Hepatic stellate cell (primary cell): ENCODE measurements at regions not wholly inside any gene's neighbourhood (a gene's known extent, or its start where the extent isn't known, plus 50 kb on each side); places are given as distances from the start of the nearest gene placed in this dataset.
"Not testable (repeated sequence)": the region's sequence is repeated elsewhere in the genome, so short reads cannot be mapped to it uniquely, and the experiment has no call there.

Experiments
- DNase-seq: peaks from one replicate; pipeline ENCODE4 v3.0.0; 2011; ENCODE audit warnings: low spot score

GRCh38 chr4:147102596-147102995 is 156.9 kb upstream of the TTC29 start:
- no peak for DNase-seq

GRCh38 chr4:147103403-147103946 is 157.8 kb upstream of the TTC29 start:
- peak; percentile 80 for DNase-seq

DNA sequence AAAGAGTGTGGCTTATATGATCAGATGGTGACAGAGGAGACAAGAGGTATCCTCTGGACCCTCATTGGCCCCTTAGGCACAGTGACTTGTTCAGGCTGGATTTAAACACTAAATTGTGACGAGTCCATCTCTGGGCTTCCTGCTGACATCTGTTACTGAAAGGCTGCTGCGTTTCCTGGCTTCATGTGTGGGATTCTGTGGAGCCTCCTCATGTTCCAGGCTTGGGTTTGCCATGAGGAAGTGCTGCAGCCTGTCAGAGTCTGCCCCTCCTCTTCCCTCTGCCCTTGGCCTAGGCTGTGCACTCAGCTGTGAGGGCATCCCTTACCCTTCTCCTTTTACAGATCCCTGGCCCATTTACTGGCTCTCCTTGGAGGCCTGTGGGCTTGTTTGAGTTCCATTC is 159.1 kb upstream of the TTC29 start:
- no peak for DNase-seq

DNA sequence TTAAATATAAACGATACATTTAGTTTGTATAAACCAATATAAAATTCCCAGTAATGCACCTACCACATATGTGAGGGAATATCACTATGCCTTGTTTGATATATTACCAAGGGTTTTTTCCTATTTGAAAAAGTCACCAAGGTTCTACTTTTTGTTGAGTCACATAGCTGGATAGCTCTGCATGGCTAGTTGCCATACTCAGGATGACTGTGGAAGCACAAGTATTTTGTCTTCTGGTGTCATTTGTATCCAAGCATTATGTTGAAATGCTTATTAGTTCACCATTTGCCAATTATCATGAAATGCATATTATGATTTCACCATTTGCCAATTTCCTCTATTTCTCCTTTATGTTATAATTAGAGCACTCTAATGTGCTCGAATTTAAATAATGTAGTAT is 162.7 kb upstream of the TTC29 start:
- DNase-seq = no peak

DNA sequence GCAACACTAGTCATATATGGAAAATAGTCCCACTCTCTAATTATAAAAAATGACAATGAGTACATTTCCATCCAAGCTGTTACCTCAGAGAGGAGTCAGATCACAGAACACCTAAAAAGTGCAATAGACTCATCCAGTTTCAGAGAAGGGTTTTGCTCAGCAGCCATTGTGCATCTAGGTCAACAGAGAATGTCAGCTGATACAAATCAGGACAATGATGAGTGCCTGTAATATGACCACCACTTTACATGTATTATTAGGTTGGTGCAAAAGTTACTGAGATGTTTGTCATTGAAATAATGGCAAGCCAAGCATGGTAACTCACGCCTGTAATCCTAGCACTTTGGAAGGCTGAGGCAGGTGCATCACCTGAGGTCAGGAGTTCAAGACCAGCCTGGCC is 164.1 kb upstream of the TTC29 start:
- no peak for DNase-seq

GRCh38 chr4:147110473-147111367 is 165.1 kb upstream of the TTC29 start:
- peak; percentile 28 for DNase-seq

DNA sequence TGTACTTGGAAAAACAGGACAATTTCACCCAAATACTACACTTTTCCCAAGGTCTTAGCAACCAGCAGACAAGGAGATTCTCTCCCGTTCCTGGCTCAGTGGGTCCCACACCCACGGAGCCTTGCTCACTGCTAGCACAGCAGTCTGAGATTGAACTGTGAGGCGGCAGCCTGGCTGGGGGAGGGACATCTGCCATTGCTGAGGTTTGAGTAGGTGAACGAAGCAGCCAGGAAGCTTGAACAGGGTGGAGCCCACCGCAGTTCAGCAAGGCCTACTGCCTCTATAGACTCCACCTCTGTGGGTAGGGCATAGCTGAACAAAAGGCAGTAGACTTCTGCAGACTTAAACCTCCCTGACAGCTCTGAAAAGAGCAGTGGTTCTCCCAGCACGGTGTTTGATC is 166.5 kb upstream of the TTC29 start:
- not testable (repeated sequence) for DNase-seq

GRCh38 chr4:147117431-147117830 is 171.8 kb upstream of the TTC29 start:
- DNase-seq = no peak

- peak; percentile 21 for DNase-seq
These were observed 172.9 kb upstream of the TTC29 start for GRCh38 chr4:147118528-147118927.

DNA sequence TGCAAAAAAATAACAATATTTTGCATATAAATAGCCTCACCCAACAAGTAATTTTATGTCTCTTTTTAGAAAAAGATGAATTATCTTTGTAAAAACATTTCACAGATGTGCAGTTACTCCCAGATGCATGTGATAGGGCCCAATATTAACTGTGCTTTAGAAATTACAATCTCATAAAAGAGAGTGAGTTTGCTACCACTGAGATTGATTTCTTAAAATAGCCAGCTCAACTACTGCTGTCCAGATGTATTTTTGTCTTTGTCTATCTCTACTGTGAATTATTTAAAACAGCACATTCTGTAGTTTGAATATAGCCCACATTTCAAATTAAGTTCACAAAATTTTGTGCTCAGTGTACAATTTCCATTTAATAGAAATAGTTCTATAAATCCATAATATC is 177.0 kb upstream of the TTC29 start:
- no peak for DNase-seq

GRCh38 chr4:147123146-147123545 is 177.5 kb upstream of the TTC29 start:
- DNase-seq = no peak

GRCh38 chr4:147128787-147129186 is 183.1 kb upstream of the TTC29 start:
- DNase-seq = no peak

DNA sequence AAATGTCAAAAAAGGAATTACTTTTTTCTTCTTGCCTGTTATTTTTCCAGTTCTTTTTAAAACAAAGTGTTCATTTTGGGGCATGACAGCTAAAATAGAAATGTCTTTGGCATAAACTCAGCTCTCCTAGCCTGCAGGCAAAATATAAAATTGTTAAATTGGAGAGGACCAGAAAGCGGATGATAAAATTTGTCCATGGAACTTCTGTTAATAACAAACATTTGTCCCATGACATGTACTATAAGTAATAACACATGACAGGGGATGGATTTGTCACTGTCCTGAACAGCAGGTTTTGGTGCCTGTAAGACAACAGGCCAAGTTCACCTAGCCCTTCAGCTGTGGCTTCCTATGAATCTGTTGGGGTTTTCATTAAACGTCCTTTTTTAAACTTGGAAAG is 184.0 kb upstream of the TTC29 start:
- no peak for DNase-seq

DNA sequence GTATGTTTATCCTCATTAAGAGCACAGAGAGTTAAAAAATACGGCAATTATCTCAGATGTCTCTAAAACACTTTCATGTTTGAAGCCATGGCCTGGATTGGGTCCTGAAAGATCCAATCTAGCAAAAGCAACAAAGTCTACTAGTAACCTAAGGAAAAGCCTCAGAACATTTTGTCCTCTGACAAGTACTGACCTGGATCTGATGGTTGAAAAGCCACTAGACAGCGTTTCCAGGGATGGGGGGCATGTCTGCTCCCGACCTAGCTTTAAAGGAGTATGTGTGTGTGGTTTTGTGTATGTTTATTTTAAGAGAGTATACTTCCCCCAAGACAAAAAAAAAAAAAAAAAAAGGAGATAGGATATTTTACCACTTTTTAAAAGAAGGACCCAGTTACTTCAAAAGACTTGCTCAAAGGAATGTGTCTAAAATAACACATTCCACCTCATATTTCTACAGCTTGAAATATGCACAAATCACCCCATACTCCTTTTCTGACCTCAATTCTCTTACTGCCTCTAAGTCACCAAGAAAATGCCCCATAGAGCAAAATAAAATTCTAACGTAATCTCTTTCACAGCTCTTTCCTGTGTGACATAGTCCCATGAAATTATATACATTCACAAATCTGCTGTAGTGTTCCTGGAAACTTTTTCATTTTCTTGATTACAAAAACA is 189.0 kb upstream of the TTC29 start:
- no peak for DNase-seq

GRCh38 chr4:147136310-147136709 is 190.6 kb upstream of the TTC29 start:
- DNase-seq = no peak

DNA sequence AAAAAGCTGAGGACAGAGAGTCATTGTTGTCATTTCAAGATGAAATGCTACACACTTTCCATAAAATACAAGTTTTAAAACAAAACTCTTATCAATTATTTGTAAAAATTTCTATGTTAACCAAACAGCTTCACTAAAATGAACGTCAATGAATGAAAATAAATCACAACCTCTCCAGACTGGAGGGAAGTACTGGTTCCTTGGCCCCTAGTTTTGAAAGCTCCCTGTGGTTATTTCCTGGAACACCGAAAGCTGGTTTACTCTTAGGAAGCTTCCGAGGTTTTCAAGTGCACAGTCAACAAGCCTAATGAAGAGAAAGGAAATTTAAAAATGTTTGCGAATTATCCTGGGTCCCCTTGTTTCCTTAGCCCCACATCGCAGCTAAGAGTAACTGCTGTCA is 191.1 kb upstream of the TTC29 start:
- DNase-seq = no peak

DNA sequence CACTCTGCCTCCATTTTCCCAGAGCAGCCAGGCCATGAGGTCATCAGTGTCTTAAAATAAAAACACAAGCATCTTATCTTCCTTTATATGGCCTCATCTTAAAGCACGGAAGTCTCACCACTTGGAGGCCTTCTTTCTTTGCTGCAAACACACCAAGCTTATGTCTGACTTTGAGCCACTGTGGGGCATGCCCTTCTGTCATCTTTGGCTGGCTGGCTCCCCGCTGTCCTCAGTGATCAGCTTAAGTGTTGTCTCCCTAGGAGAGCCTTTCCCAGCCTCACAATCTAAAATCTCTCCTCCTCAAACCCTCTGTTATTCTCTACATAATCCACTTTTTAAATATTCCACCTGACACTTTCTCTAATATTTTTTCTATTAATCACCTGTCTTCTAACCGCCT is 191.6 kb upstream of the TTC29 start:
- no peak for DNase-seq

GRCh38 chr4:147138171-147138570 is 192.5 kb upstream of the TTC29 start:
- DNase-seq = peak; percentile 14

DNA sequence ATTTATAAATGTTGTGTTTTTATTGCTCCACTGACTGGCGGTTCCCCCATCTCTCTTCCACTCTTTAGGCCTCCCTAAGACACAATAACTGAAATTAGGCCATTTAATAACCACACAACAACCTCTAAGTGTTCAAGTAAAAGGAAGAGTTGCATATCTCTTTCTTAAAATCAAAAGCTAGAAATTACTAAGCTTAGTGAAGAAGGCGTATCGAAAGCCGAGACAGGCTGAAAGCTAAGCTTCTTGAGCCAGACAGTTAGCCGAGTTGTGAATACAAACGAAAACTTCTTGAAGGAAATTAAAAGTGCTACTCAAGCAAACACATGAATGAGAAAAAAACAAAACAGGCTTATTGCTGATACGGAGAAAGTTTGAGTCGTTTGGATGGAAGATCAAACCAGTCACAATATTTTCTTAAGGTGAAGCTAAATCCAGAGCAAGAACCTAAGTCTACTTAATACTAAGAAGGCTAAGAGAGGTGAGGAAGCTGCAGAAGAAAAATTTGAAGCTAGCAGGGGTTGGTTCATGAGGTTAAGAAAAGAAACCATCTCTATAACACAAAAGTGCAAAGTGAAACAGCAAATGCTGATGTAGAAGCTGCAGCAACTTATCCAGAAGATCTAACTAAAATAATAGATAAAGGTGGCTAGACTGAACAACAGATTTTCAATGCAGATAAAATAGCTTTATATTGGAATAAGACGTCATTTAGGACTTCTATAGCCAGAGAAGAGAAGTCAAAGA is 194.0 kb upstream of the TTC29 start:
- no peak for DNase-seq

DNA sequence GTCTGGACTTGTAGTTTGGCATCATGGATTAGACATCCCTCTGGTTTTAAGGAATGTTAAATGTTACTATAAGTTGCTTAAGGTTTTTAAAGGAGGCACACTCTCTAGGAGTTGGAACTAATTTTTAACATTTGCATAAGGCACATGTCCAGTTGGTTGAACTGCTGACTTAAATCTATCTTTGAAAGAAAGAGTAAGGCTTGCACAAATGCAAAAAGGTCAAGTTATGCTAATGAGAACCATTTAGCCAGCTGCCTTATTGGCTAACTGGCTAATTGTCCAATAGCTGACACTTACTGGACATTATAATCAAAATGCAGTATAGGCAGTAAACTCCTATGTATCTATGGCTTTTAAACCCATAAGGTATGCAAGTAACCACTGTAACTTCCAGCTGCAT is 206.1 kb upstream of the TTC29 start:
- no peak for DNase-seq

DNA sequence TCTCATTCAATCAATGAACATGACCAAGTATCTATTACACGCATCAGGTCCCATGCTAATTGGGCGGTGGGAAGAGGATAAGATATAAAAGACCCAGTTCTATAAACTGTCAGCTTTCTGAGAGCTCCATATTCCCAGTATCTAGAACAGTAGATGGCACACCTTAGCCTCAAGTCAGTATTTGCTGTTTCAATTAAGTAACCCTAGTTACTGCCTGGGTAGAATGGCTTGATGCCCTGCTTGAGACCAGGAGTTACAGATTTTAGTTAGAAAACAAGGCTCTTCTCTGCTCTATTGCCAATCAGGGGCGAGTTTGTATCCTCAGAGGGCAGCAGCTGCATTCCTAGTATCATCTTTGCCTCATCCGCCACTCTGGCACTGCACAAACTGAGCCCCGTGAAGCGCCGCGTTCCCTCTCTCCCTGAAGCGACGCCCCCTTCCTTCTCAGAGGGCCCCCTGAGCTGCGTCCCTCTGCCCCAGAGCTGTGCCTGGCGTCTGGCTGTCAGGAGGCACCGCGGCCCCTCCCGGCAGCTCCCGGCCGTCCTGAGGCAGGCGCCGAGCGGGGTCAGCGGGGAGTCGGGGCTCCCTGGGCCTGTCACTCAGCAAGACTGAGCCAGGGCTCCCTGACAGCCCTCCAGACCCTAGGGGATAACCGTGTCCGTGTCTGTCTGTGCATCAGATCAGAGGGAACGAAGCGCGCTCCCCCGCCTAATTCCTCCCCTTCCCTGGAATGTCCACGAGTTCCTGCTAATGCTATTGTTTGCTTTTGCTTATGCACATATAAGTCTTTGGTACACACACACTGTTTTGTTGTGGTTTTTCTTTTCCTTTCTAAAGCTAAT is 212.4 kb upstream of the TTC29 start:
- DNase-seq = peak; percentile 37
